Limb (tissue), 2 donors: ENCODE measurements at regions not wholly inside any gene's neighbourhood (a gene's known extent, or its start where the extent isn't known, plus 50 kb on each side); places are given as distances from the start of the nearest gene placed in this dataset.

Source experiments
- DNase-seq, 2 donors: peaks; one replicate each; pipeline ENCODE4 v3.0.0-alpha.2; 2016; ENCODE audit errors: extremely low spot score in 2 of 2

DNA sequence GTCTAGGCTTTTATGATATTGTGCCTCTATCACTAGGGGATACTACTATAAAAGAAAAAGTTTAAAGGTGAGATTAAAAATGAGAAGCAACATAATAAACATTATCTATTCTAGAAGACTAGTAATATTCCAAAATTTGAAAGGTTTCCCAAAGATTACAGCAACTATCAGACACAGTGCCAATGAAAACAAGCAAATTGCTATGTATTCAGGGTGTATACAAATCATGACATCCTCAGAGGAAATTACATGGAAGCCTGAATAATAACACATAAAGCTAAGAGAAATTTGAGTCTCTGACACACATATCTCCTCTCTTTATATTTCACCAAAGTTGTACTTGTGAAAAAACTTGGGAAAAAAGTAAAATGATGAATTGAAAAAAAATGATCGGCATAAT, 327.0 kb downstream of the SEC23A start:
- no peak for DNase-seq

GRCh38 chr14:38774162-38774561, 328.9 kb downstream of the SEC23A start:
- no peak for DNase-seq

- no peak for DNase-seq
These were observed 332.8 kb downstream of the SEC23A start for GRCh38 chr14:38770251-38770650.

DNA sequence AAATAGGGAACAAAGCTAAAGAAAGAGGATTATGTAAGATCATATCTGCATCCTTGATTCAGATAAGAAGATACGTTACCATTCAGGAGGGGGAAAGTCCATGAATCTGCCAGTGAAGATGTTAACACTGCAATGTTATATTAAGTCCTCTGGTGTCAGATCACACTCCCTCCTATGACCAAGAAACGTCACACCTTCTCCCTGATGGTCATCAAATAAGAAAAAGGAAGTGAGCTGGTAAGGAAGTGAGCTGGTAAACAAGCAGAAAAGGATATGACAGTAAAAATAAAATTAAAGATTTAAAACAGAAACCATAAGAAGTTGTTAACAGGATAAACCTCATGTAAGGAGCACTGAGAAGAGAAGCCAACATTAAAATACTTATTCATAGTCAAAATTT, 340.2 kb downstream of the SEC23A start:
- no peak for DNase-seq

DNA sequence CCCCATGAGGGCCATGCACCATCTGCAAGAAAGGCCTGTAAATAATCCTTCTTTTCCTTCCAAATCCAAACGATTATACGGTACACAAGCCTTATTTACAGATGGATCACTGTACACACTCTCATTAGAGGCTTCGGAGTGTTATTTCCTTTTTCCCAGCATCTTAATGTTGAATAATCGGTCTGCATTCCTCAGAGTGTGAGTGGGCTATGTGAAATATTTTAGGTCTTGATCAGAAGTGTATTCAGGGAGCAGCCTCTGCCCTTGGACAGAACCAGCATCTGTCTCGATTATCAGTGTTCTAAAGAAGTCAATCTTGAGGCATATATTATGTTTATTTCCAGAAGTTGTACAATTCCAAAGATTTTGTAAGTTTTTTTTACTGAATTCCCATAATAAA, 340.6 kb downstream of the SEC23A start:
- no peak for DNase-seq

- no peak for DNase-seq
These were observed 342.0 kb downstream of the SEC23A start for GRCh38 chr14:38761033-38761432.

- no peak for DNase-seq
These were observed 344.4 kb downstream of the SEC23A start for GRCh38 chr14:38758661-38759060.

DNA sequence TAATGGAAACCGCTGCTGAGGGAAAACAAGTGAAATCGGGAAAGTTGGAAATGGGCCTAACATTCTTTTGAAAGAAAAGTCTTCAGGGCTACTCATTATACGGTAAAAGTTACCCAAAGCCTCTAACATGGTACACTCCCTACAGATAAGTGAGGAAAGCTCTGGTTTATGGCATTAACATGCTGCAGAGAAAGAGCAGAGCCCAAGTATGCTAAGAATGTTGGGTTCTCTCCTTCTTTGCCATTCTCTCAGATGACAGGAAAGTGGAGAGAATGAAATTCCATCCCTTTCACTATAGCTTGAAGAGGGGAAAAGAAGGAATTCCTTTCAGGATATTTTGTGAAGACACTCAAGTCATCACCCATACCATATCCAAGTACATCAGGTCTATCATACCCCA, 348.0 kb downstream of the SEC23A start:
- no peak for DNase-seq

DNA sequence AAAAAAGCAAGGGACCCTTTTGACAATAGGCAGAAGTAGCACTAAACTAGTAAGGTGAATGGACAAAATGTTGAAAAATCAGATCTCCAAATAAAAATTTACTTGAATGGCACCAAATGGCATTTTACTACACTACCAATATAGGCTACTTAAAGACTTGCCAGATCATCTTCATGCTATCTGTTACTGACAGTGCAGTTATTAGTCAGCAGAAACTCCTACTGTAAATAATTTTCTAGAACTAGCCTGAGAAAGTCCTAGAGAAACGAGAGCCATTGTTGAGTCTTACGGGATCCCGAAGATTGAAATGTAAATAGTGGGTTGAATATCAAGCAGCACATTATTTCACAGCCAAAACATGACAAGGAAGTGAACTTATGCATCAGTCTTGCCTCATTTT, 350.3 kb downstream of the SEC23A start:
- DNase-seq, result no peak

GRCh38 chr14:38752341-38752740, 350.7 kb downstream of the SEC23A start:
- no peak for DNase-seq

DNA sequence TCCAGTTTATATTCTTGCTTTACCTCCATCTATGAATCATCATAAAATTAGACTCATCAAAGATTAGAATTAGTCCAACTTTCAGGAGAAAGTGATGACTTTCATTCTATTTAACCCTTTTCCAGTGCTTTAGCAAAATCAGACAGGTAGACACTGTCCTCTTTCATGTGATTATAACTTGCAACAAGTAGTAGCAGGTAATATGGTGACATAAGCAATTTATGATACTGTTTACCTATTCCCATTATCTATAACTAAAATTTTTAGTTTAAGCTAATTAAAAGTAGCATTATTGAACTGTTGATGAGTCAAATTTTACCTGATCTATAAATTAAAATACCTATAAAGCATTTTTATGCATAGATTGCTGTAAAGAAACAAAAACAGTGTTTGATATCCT, 351.6 kb downstream of the SEC23A start:
- DNase-seq, result no peak

- DNase-seq, result no peak
These were observed 353.1 kb downstream of the SEC23A start for GRCh38 chr14:38749936-38750335.

- DNase-seq, result no peak
These were observed 357.2 kb downstream of the SEC23A start for GRCh38 chr14:38745861-38746260.

- DNase-seq, result no peak
These were observed 359.0 kb downstream of the SEC23A start for GRCh38 chr14:38743966-38744584.

DNA sequence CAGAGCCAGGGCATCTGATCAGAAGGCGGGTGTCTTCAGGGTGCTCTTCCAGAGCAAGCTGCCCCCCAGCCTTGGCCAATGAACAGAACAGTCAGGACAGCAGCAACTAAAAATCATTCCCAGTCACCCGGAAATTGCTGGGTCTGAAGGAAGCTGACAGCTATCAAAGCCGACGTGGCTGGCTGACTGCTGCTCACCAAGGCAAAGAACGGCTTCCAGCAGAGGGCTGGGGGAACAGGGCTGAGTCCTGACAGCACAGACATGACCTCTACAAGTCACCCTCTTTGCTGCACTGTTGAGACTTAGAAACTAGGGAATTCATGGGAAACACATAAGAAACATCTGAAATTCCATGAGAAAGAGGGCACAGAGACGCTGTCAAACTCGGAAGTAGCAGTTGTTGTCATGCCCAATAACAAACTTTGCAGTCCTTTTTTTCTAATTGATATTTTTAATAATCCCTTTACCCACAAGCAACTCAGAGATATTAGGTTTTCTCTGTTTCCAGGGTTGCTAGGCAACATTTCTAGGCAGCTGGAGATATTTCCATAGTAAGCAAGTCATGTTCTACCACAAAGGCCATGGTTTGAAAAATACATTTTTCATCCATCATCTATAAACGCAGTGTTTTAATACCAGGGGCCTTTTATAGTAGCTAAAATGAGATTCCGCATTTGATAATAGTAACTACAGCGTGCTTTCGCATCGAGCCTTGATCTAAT, 365.2 kb downstream of the SEC23A start:
- peak in 1 of 2 donors; percentile 56 for DNase-seq

- no peak for DNase-seq
These were observed 368.0 kb downstream of the SEC23A start for GRCh38 chr14:38735005-38735404.

DNA sequence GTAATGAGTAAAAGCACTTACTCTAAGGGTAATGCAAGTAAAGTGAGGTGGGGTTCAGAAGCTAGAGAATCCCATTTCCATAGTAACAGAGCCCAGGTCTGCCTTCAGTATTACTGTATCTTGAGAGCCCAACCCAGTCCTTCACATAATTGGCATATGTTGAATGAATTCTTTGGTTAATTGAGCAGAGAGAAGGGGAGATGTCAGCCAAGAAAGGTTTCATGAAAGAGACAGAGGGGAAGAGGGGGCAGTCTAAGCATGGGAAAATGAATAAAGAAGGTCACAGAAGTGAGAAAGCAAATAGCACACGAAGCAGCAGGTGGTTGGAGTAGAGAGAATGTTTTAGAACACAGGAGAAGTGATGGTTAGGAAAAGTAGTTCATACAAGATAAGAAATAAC, 371.1 kb downstream of the SEC23A start:
- DNase-seq, result no peak

GRCh38 chr14:38730420-38730819, 372.6 kb downstream of the SEC23A start:
- no peak for DNase-seq

- no peak for DNase-seq
These were observed 375.3 kb downstream of the SEC23A start for GRCh38 chr14:38727731-38728130.

- DNase-seq, result no peak
These were observed 378.4 kb downstream of the SEC23A start for GRCh38 chr14:38724621-38725020.

DNA sequence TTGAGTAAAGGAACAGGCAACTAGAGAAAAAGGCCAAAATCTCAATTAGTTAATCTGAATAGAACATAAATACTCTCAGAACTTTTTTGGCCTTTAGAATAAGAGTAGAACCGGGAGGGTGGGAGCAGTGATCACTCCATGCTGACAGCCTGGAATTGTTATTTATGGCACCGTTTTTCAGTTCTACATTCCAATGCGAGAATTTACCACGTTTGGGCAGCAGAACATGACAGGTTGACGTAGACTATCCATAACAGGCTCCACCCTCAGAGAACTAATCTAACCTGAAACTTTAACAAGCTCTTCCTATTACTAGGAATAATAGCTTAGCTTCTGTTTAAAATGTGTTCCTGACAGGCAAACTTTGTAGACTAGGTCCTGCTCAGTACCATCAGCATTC, 379.1 kb downstream of the SEC23A start:
- DNase-seq, result no peak

DNA sequence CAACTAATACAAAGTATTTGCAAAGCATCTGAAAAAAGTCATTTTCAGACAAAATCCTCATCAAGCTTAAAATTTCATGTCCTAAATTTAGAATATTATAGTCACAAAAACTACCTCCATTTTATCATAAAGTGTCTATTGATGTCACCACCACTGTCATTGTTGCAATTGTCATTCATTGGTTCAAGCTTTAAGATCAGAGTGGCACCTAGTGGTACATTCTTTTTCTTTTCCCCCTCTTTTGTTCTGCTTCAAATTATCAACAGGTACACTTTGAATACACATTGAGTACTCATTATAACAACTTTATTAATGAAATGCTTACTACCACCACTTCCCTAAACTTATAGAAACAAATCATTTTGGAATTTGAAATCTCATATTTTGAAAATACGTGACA, 379.8 kb downstream of the SEC23A start:
- DNase-seq, result no peak

- DNase-seq, result peak; percentile 24 to 58
These were observed 381.1 kb downstream of the SEC23A start for GRCh38 chr14:38721822-38722431.
